ENCODE measurements at regions not wholly inside any gene's neighbourhood (a gene's known extent, or its start where the extent isn't known, plus 50 kb on each side); places are given as distances from the start of the nearest gene placed in this dataset.

GRCh38 chrX:9312922-9313867 lies 151.7 kb upstream of the TBL1X start:
- H4K20me1 ChIP-seq (ENCODE audit: control insufficient read depth, extremely low read depth, insufficient read depth, low read length), result no peaks in the 10 kb centered on the region
- H3K36me3 ChIP-seq (ENCODE audit: control insufficient read depth in 2 of 2, extremely low read depth in 1 of 2, insufficient read depth in 2 of 2, low read length in 2 of 2), result no peaks in the 10 kb centered on the region
- H3K27ac ChIP-seq (ENCODE audit: control insufficient read depth, insufficient read depth, low read length), result no peak overlapping the region
- no peaks in the 10 kb centered on the region for H3K4me1 ChIP-seq (ENCODE audit: control insufficient read depth, extremely low read depth, insufficient read depth, low read length)
- dilution Hi-C loops (cut with MboI; ENCODE audit: extremely low pct_ligation_motif_present, low sequenced_read_pairs), result no loop called here
- no peaks in the 10 kb centered on the region for H3K9me3 ChIP-seq (ENCODE audit: control insufficient read depth, low read depth, low read length)
- no peak overlapping the region for H3K9ac ChIP-seq (ENCODE audit: control insufficient read depth, extremely low read depth, insufficient read depth, low read length)
- no peak overlapping the region for H2AFZ ChIP-seq (ENCODE audit: control insufficient read depth, low read length)
- H3K4me3 ChIP-seq (ENCODE audit: control insufficient read depth in 2 of 3, extremely low read depth in 1 of 3, insufficient read depth in 2 of 3, low read depth in 1 of 3, low read length in 3 of 3), result no peak overlapping the region
- H3K4me2 ChIP-seq (ENCODE audit: control insufficient read depth, extremely low read depth, insufficient read depth, low read depth, low read length), result no peak overlapping the region
- TF ChIP-seq EZH2 (IDR thresholded peaks at IDR 0.05; ENCODE audit: low read length) (no peak), CTCF (optimal IDR thresholded peaks at IDR 0.05 in 1 of 3, IDR thresholded peaks at IDR 0.05 in 1 of 3, conservative IDR thresholded peaks at IDR 0.05 in 1 of 3; ENCODE audit: extremely low read depth in 1 of 3, insufficient read depth in 2 of 3, low read length in 3 of 3) (peak; percentile 62 to 75 (median 71))
- no peaks in the 10 kb centered on the region for H3K79me2 ChIP-seq (ENCODE audit: control insufficient read depth, insufficient read depth, low read length)
- H3K27me3 ChIP-seq (ENCODE audit: control insufficient read depth, extremely low read depth, insufficient read depth, low read length), result no peaks in the 10 kb centered on the region
- H3K9me1 ChIP-seq (ENCODE audit: control insufficient read depth, extremely low read depth, insufficient read depth, low read length), result no peaks in the 10 kb centered on the region
- no peak for FAIRE-seq
- DNase-seq (ENCODE audit: low read depth, low spot score), result no peak

- TF ChIP-seq CTCF (optimal IDR thresholded peaks at IDR 0.05 in 1 of 3, IDR thresholded peaks at IDR 0.05 in 1 of 3, conservative IDR thresholded peaks at IDR 0.05 in 1 of 3; ENCODE audit: extremely low read depth in 1 of 3, insufficient read depth in 2 of 3, low read length in 3 of 3) (no peak), EZH2 (IDR thresholded peaks at IDR 0.05; ENCODE audit: low read length) (no peak)
- FAIRE-seq, result no peak
- dilution Hi-C loops (cut with MboI; ENCODE audit: extremely low pct_ligation_motif_present, low sequenced_read_pairs), result no loop called here
Observed at GRCh38 chrX:9315086-9315485, 149.8 kb upstream of the TBL1X start.

More at GRCh38 chrX:9315086-9315485, 149.8 kb upstream of the TBL1X start:
- no peaks in the 10 kb centered on the region for H4K20me1 ChIP-seq (ENCODE audit: control insufficient read depth, extremely low read depth, insufficient read depth, low read length)
- no peak overlapping the region for H3K4me3 ChIP-seq (ENCODE audit: control insufficient read depth in 2 of 3, extremely low read depth in 1 of 3, insufficient read depth in 2 of 3, low read depth in 1 of 3, low read length in 3 of 3)
- H3K4me1 ChIP-seq (ENCODE audit: control insufficient read depth, extremely low read depth, insufficient read depth, low read length), result no peaks in the 10 kb centered on the region
- no peaks in the 10 kb centered on the region for H3K27me3 ChIP-seq (ENCODE audit: control insufficient read depth, extremely low read depth, insufficient read depth, low read length)
- no peak overlapping the region for H3K27ac ChIP-seq (ENCODE audit: control insufficient read depth, insufficient read depth, low read length)
- H3K4me2 ChIP-seq (ENCODE audit: control insufficient read depth, extremely low read depth, insufficient read depth, low read depth, low read length), result no peak overlapping the region
- no peaks in the 10 kb centered on the region for H3K9me3 ChIP-seq (ENCODE audit: control insufficient read depth, low read depth, low read length)
- H3K9me1 ChIP-seq (ENCODE audit: control insufficient read depth, extremely low read depth, insufficient read depth, low read length), result no peaks in the 10 kb centered on the region
- no peaks in the 10 kb centered on the region for H3K36me3 ChIP-seq (ENCODE audit: control insufficient read depth in 2 of 2, extremely low read depth in 1 of 2, insufficient read depth in 2 of 2, low read length in 2 of 2)
- no peaks in the 10 kb centered on the region for H3K79me2 ChIP-seq (ENCODE audit: control insufficient read depth, insufficient read depth, low read length)
- DNase-seq (ENCODE audit: low read depth, low spot score), result no peak
- H3K9ac ChIP-seq (ENCODE audit: control insufficient read depth, extremely low read depth, insufficient read depth, low read length), result no peak overlapping the region
- no peak overlapping the region for H2AFZ ChIP-seq (ENCODE audit: control insufficient read depth, low read length)

Data from keratinocyte (primary cell).